ENCODE measurements at regions not wholly inside any gene's neighbourhood (a gene's known extent, or its start where the extent isn't known, plus 50 kb on each side); places are given as distances from the start of the nearest gene placed in this dataset.

DNA sequence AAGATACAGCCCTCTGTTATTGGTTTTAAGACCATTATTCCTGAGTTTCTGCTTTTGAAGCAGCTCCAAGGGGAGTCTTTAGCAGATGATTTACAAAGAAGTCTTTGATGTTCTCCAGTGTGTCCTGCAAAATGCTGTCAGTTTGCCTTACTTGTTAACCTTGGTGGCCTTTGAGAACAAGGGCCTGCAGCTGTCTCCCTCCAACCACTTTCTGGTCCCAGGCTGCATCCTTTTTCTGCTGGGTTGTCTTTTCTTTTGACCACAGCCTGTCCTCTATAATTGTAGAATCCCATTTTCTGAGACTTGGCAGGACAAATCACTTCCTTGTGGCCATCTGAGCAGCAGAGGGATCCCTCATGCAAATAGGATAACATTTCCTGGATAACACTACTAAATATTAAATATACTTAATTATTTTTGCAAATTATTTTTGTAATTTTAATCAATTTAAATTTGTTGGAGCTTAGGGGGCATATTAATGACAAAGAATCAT, 281.4 kb downstream of the DMRT2 start:
- no peak for DNase-seq (ENCODE audit: low spot score)

GRCh38 chr9:1332156-1332555, 282.0 kb downstream of the DMRT2 start:
- DNase-seq (ENCODE audit: low spot score), result no peak

DNA sequence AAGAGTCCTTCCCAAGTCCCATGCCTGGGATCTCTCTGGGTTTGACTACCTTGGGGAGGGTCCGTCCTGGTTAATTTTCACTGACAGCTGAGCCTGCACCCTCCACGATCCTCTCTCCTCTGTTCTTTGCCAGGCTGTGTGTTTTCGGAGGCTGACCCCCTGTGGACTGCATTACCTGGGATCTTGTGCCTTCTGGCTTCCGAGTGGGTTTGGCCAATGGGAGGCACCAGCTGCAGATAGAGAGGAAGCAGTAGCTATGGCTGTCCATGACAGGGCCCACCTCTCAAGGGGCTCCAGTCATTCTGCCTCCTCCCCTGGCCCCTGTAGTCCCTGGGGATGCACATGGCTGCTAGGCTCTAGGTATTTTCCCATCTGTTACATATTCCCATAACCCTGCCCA, 285.0 kb downstream of the DMRT2 start:
- no peak for DNase-seq (ENCODE audit: low spot score)

- no peak for DNase-seq (ENCODE audit: low spot score)
Observed at GRCh38 chr9:1337169-1337568, 287.0 kb downstream of the DMRT2 start.

DNA sequence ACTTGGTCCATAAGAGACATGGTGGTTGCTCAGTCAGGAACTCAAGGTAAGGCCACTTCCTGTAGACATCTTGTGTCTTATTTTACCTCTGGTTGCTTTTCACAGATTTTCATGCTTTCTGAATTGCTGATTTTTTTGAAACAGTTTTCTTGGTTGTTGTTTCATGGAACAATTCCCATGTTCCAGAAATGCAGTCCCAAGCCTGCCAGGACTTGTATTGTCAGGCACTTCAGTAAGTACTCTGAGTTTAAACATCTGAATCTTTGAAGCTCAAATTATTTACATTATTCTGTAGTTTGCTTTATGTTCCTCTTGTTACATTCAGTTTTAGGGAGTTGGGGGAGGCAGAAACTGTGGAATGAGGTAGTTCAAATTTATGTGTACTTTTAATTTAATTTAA, 290.2 kb downstream of the DMRT2 start:
- no peak for DNase-seq (ENCODE audit: low spot score)

GRCh38 chr9:1353291-1353690, 303.1 kb downstream of the DMRT2 start:
- DNase-seq (ENCODE audit: low spot score), result no peak

- no peak for DNase-seq (ENCODE audit: low spot score)
Observed at GRCh38 chr9:1354086-1354485, 303.9 kb downstream of the DMRT2 start.

DNA sequence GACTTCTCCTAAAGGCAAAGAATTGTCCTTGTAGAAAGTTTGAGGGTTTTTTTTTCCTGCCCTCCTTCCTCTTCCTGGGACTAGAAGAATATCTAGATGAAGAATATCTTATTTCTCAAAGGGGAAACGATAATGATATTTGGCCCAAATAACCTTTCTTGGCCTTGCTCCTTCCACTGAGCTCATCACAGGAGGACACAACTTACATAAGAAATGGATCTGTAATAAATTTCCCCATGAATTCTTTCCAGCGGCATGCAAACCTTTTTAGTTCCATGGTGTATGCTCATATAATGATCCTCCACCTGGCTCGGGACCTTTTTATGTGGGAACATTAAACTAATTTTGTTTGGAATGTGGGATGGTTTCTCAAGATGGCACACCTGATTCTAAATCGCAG, 304.4 kb downstream of the DMRT2 start:
- DNase-seq (ENCODE audit: low spot score), result no peak

DNA sequence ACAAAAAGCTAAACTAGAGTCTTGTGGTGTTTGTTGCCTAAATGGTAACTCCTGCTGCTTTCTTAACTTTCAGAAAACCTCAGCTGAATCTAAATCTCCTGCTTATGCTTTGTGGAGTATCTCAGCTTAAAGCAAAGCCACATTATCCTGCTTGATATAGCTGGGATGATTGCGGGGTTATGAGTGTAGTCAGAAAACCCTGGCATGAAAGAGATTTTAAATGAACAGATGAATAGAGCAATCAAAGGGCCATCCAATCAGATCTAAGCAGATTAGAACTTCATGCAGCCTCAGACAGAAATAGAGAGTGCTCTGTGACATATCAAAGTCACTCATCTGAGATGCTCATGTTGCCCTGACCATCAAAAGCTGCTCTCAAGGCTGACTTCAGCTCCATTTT, 305.5 kb downstream of the DMRT2 start:
- DNase-seq (ENCODE audit: low spot score), result no peak

DNA sequence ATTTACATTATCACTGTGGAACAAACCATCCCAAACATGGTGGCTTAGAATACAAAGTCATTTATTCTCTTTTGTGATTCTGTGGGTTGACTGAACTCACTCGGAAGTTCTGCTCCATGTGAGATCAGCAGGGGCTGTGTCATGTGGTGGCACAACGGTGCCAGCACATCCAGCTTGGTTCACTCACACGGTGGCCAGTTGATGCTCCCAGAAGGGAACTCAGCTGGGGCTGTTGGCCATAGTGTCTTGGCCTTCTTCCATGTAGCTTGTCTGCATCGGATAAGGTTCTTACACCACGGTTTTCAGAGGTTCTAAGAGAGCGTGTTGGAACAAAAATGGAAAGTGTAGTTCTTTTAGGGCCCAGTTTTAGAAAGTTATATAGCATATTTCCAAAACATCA, 312.7 kb downstream of the DMRT2 start:
- no peak for DNase-seq (ENCODE audit: low spot score)

- no peak for DNase-seq (ENCODE audit: low spot score)
Observed at GRCh38 chr9:1366276-1366675, 316.1 kb downstream of the DMRT2 start.

- DNase-seq (ENCODE audit: low spot score), result no peak
Observed at GRCh38 chr9:1369297-1369696, 319.1 kb downstream of the DMRT2 start.

GRCh38 chr9:1373445-1373844, 323.3 kb downstream of the DMRT2 start:
- no peak for DNase-seq (ENCODE audit: low spot score)

- no peak for DNase-seq (ENCODE audit: low spot score)
Observed at GRCh38 chr9:1383899-1384455, 333.8 kb downstream of the DMRT2 start.

GRCh38 chr9:1384816-1385215, 334.7 kb downstream of the DMRT2 start:
- no peak for DNase-seq (ENCODE audit: low spot score)

DNA sequence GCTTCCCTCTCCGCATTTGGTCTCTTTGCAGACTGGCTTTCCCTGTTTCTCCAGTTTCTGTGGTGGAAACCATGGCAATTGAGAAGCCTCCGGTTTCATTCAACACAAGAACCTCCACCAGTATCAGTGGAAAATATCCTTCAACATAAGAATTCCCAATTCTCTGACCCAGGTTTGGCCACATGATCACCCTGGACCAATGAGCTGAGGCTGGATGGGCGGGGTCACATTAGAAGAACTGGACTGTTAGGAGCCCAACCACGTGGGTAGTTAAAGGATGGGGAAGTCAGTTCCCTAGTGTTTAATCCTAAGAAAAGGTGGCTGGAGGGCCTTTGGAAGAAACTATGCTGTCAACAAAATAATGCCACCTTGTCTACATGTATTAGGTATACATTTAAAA, 336.3 kb downstream of the DMRT2 start:
- DNase-seq (ENCODE audit: low spot score), result no peak

- DNase-seq (ENCODE audit: low spot score), result no peak
Observed at GRCh38 chr9:1388216-1388615, 338.1 kb downstream of the DMRT2 start.

DNA sequence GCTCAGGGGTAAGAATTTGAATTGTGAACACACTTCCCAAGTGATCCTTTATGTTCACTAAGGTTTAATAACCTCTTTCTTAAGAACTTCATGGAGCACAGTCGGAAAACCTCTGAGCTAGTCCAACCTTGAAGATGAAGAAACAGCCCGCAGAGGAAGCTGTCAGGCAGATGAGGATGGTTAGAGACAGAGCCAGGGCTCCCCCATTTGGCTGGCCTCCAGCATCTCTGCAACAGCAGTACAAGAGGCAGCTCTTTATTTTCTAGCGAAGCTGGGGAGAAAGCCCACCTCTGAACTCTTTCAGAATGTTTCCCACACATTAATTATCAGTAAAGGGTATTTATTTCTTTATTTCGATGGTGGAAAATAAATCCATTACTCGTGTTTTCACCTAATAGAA, 350.8 kb downstream of the DMRT2 start:
- DNase-seq (ENCODE audit: low spot score), result no peak

- DNase-seq (ENCODE audit: low spot score), result no peak
Observed at GRCh38 chr9:1404940-1405339, 354.8 kb downstream of the DMRT2 start.

DNA sequence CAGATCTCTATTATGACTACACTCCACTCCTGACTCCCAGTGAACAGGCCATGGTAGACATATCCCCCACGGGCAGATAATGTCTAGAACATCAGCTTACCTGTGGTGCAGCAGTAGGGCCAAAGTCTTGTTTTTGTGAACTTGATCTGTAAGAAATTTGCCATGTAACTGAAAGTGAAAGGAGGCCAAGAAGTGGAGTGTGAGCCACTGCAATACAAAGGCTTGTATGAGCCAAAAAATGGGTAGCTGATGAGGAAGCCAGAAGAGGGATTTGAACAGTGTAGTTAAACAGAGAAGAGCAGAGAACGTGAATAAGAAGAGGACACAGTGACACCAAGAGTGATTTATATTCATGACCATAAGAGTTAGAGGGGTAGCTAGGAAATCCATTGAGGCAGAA, 361.7 kb downstream of the DMRT2 start:
- no peak for DNase-seq (ENCODE audit: low spot score)

DNA sequence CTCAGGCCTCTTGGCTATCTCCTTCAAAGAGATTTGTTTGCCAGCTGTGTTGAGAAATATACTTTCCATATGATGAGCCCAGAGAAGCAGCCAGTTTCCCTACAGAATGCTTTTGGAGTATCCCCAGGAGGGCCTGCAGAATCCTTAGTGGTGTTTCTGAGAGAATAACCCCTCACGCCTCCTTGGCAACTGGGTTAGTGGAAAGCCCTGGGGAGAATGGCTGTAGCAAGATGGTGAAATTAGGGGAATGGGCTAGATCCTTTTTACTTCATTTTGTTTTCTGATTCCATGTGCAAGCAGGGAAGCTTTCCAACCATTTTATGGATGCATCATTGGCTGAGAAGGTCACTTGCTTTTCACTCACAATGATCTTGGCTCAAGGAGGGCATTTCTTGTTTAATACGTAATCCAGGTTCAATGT, 364.6 kb downstream of the DMRT2 start:
- no peak for DNase-seq (ENCODE audit: low spot score)

DNA sequence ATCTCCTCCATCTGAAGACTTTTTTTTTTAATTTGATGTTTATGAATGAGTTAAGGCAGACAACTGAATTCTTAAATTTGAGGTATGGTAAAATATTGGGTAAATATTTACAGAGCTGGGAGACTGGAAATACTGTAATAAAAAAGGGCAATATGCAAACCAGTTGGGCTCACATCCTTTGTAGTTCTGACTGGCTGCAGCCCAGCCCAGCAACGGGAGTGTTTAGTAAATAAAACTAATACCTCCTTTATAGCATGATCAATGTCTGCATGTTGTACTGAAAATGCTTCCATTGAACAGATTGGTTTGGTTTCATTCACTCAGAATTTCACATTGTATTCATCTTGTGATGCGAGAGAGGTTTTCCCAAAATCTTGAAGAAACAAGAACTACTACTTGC, 365.0 kb downstream of the DMRT2 start:
- DNase-seq (ENCODE audit: low spot score), result no peak

DNA sequence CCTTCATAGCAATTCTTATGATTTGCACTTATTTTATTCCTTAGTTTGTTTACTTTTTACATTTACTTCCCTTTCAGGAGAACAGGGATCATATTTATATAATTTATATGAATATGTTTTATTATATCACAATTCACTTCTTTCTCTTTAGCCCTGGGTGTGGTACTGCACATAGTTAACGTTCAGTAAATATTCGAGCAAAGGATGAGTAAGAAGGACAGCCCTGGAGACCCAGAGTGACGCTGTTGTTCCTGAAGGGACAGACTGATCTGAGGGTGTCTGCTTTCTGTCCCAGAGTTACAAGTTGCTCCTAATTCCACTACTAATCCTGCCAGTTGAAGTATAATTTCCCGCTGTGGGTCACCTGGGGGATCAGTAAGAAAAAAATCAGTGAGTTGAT, 366.1 kb downstream of the DMRT2 start:
- no peak for DNase-seq (ENCODE audit: low spot score)

GRCh38 chr9:1421436-1421835, 371.3 kb downstream of the DMRT2 start:
- DNase-seq (ENCODE audit: low spot score), result no peak

DNA sequence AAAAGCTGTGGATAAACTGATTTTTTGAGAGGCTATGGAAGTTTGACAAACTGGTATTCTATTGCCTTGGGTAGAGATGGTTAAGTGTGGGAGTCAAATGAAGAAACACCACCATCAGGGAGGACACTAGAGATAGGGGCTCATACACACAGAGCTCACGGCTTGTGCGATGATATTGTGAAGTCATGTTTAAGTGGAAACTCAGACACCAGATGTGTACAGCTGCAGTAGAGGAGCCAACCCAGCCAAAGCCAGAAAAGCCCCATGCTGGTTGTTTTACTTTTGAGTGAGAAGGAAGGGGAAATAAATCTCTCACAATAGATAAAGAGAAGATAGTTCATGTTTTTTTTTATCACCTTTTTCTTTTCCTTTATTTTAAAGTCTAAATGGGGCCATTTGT, 377.7 kb downstream of the DMRT2 start:
- no peak for DNase-seq (ENCODE audit: low spot score)
